Adipocyte (in vitro differentiated cells): ENCODE measurements at regions not wholly inside any gene's neighbourhood (a gene's known extent, or its start where the extent isn't known, plus 50 kb on each side); places are given as distances from the start of the nearest gene placed in this dataset.

ENCODE experiments used
- DNase-seq: peaks from one replicate; pipeline ENCODE4 v3.0.0-alpha.2; 2015; ENCODE audit warnings: low read depth
- H3K27me3 ChIP-seq: replicated peaks from 2 replicates; pipeline ENCODE4 v1.7.0; 2013; ENCODE audit warnings: mild to moderate bottlenecking, low read length, moderate library complexity; ENCODE audit not compliant: control insufficient read depth, insufficient read depth
- H3K36me3 ChIP-seq: 2 replicates; pipeline ENCODE4 v1.7.0; 2013; ENCODE audit warnings: low read length, mild to moderate bottlenecking, moderate library complexity; ENCODE audit not compliant: control insufficient read depth, insufficient read depth, severe bottlenecking
- H3K4me1 ChIP-seq: 2 replicates; pipeline ENCODE4 v1.7.0; 2013; ENCODE audit warnings: mild to moderate bottlenecking, low read length, moderate library complexity; ENCODE audit not compliant: control insufficient read depth, insufficient read depth
- H3K4me3 ChIP-seq: 2 replicates; pipeline ENCODE4 v1.7.0; 2013; ENCODE audit warnings: mild to moderate bottlenecking, low read length, moderate library complexity
- H3K9ac ChIP-seq: 2 replicates; pipeline ENCODE4 v1.7.0; 2013; ENCODE audit warnings: mild to moderate bottlenecking, low read length, moderate library complexity
- H3K9me3 ChIP-seq: 2 replicates; pipeline ENCODE4 v1.7.0; 2013; ENCODE audit warnings: mild to moderate bottlenecking, low read length, moderate library complexity; ENCODE audit not compliant: control insufficient read depth

DNA sequence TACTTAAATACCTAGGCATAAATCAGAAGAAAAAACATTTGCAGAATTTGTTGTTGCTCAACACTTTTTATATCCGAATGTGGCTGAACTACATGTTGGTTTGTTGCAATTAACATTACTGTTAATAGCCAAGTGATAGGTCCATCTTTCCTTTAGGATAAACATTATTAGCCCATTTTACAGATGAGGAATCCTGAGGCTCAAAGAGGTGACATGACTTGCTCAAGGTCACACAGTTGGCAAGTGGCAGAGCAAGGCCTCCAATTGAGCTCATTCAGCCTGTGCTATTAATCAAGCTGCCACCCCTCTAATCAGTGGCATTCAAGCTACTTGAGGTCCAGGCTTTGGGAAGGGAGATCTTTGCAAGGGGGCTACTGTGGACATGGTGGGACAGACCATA is 125.8 kb upstream of the ATP2B2 start:
- no peak overlapping the region for H3K9ac ChIP-seq
- no peak overlapping the region for H3K4me3 ChIP-seq
- no peak for DNase-seq
- H3K36me3 ChIP-seq, result no peaks in the 10 kb centered on the region
- H3K4me1 ChIP-seq, result no peaks in the 10 kb centered on the region
- no peaks in the 10 kb centered on the region for H3K9me3 ChIP-seq
- H3K27me3 ChIP-seq, result peaks cover 46% of the 10 kb centered on the region

- H3K4me1 ChIP-seq, result no peaks in the 10 kb centered on the region
- H3K27me3 ChIP-seq, result peaks cover 52% of the 10 kb centered on the region
- H3K4me3 ChIP-seq, result no peak overlapping the region
- no peak for DNase-seq
- H3K9ac ChIP-seq, result no peak overlapping the region
- H3K36me3 ChIP-seq, result no peaks in the 10 kb centered on the region
- H3K9me3 ChIP-seq, result peaks cover 8% of the 10 kb centered on the region
Observed at GRCh38 chr3:10632125-10632524, 126.7 kb upstream of the ATP2B2 start.

GRCh38 chr3:10632741-10633140 is 127.4 kb upstream of the ATP2B2 start:
- Histone ChIP-seq H3K4me1 (no peaks in the 10 kb centered on the region), H3K9ac (no peak overlapping the region), H3K36me3 (no peaks in the 10 kb centered on the region), H3K4me3 (no peak overlapping the region), H3K27me3 (peaks cover 49% of the 10 kb centered on the region), H3K9me3 (peaks cover 14% of the 10 kb centered on the region)
- no peak for DNase-seq

DNA sequence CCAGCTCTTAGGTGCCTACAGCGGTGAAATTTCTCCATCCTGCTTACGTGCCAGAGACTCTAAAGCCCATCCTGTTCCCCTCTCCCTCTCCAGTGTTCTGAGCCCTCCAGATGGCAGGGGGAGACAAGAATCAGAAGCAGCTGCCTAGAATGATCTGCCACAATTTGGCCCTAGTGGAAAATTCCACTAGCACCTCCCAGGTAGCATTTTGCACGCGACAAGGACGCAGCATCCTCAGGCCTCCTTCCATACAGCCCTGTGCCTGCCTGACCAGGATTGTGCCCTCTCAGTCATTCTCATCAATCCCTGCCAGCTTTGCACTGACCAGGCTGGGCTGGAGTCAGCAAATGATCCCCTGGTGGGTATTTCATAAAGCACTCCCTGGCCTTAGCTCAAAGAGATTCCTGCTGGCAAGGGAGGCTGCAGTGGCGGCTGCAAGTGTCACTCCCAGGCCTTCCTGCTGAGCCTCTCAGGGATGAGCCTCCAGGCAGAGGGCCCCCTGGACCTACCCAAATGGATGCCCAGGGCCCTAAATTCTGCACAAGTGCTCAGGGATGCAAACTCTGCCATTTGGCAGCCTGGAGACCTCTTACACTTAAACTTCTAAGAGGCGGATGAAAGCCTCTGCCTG is 130.2 kb upstream of the ATP2B2 start:
- H3K4me1 ChIP-seq, result no peaks in the 10 kb centered on the region
- DNase-seq, result no peak
- peaks cover 31% of the 10 kb centered on the region for H3K9me3 ChIP-seq
- no peak overlapping the region for H3K9ac ChIP-seq
- no peak overlapping the region for H3K4me3 ChIP-seq
- H3K27me3 ChIP-seq, result peaks cover 39% of the 10 kb centered on the region
- H3K36me3 ChIP-seq, result no peaks in the 10 kb centered on the region

DNA sequence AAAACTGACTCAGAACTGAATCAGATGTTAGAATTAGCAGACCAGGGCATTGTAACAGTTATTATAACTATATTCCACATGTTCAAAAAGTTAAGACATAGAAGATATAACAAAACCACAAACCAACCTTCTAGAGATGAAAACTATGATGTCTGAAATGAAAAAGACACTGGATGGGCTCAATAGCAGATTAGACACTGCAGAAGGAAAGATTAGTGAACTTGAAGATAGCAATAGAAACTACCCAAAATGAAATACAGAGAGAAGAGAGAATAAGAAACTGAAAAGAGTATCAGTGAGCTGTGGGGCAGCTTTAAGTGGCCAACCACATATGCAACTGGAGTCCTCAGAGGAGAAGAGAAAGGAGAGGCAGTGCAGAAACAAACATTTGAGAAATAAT is 132.0 kb upstream of the ATP2B2 start:
- Histone ChIP-seq H3K4me1 (no peaks in the 10 kb centered on the region), H3K9ac (no peak overlapping the region), H3K9me3 (peaks cover 34% of the 10 kb centered on the region), H3K36me3 (no peaks in the 10 kb centered on the region), H3K27me3 (peaks cover 34% of the 10 kb centered on the region), H3K4me3 (no peak overlapping the region)
- no peak for DNase-seq

- peaks cover 34% of the 10 kb centered on the region for H3K9me3 ChIP-seq
- H3K4me3 ChIP-seq, result no peak overlapping the region
- DNase-seq, result no peak
- H3K27me3 ChIP-seq, result peaks cover 26% of the 10 kb centered on the region
- no peaks in the 10 kb centered on the region for H3K36me3 ChIP-seq
- H3K9ac ChIP-seq, result no peak overlapping the region
- H3K4me1 ChIP-seq, result no peaks in the 10 kb centered on the region
Observed at GRCh38 chr3:10638466-10638865, 133.1 kb upstream of the ATP2B2 start.

- Histone ChIP-seq H3K9me3 (peaks cover 29% of the 10 kb centered on the region), H3K27me3 (peaks cover 6% of the 10 kb centered on the region), H3K36me3 (no peaks in the 10 kb centered on the region), H3K9ac (no peak overlapping the region), H3K4me3 (no peak overlapping the region), H3K4me1 (no peaks in the 10 kb centered on the region)
- no peak for DNase-seq
Observed at GRCh38 chr3:10641760-10642159, 136.4 kb upstream of the ATP2B2 start.

GRCh38 chr3:10644189-10644588 is 138.8 kb upstream of the ATP2B2 start:
- no peaks in the 10 kb centered on the region for H3K4me1 ChIP-seq
- peaks cover 6% of the 10 kb centered on the region for H3K27me3 ChIP-seq
- H3K9me3 ChIP-seq, result peaks cover 5% of the 10 kb centered on the region
- H3K9ac ChIP-seq, result no peak overlapping the region
- H3K36me3 ChIP-seq, result no peaks in the 10 kb centered on the region
- no peak for DNase-seq
- no peak overlapping the region for H3K4me3 ChIP-seq

DNA sequence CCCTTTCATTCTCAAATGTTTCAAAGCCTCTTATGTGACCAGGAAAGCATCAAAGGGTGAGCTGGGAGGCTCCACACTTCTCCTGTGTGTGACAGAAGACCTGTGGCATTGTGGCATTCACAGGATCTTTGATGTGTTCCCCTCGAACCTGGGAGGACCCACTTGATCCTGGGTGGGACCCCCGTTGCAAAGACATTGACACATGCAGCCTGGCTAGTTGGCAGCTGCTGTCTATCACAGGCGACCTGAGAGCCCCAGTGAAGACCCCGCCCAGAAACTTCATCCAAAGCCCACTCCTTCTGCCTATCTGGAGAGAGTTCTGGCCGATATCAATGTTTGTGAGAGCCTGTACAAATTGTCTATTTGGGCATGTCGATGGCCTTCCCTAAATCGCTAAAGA is 140.4 kb upstream of the ATP2B2 start:
- peaks cover 6% of the 10 kb centered on the region for H3K27me3 ChIP-seq
- peaks cover 3% of the 10 kb centered on the region for H3K9me3 ChIP-seq
- no peak overlapping the region for H3K9ac ChIP-seq
- H3K4me3 ChIP-seq, result no peak overlapping the region
- DNase-seq, result no peak
- no peaks in the 10 kb centered on the region for H3K4me1 ChIP-seq
- no peaks in the 10 kb centered on the region for H3K36me3 ChIP-seq

GRCh38 chr3:10646531-10647335 is 141.3 kb upstream of the ATP2B2 start:
- no peak overlapping the region for H3K9ac ChIP-seq
- peaks cover 3% of the 10 kb centered on the region for H3K9me3 ChIP-seq
- H3K4me1 ChIP-seq, result no peaks in the 10 kb centered on the region
- H3K36me3 ChIP-seq, result no peaks in the 10 kb centered on the region
- H3K27me3 ChIP-seq, result peaks cover 6% of the 10 kb centered on the region
- no peak overlapping the region for H3K4me3 ChIP-seq
- DNase-seq, result no peak

DNA sequence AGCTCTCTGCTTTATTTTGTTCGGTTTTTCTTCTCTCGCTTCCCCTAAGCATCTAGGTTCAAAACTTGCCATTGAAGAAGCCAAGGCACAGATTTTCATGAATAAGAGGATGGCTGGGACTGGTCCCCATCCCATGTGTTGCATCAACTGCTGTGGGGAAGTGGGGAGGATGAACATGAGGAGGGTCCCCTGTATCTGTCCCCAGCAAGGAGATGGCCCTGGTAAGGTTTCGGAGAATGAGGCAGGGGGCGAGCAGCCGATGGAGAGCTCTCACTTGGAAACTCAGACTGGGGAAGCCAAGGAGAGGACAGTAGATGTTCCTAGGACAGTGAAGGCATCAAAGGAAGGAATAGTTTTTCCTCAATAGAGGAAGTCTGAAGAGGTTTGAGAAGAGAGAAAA is 142.0 kb upstream of the ATP2B2 start:
- H3K9ac ChIP-seq, result no peak overlapping the region
- no peak overlapping the region for H3K4me3 ChIP-seq
- DNase-seq, result no peak
- H3K9me3 ChIP-seq, result no peaks in the 10 kb centered on the region
- no peaks in the 10 kb centered on the region for H3K36me3 ChIP-seq
- H3K4me1 ChIP-seq, result no peaks in the 10 kb centered on the region
- H3K27me3 ChIP-seq, result peaks cover 8% of the 10 kb centered on the region
